ENCODE measurements at regions not wholly inside any gene's neighbourhood (a gene's known extent, or its start where the extent isn't known, plus 50 kb on each side); places are given as distances from the start of the nearest gene placed in this dataset.
"Not testable (repeated sequence)": the region's sequence is repeated elsewhere in the genome, so short reads cannot be mapped to it uniquely, and the experiment has no call there.

- DNase-seq (ENCODE audit: extremely low read depth in 1 of 11, low read depth in 9 of 11, low spot score in 4 of 11): no peak
These were observed 141.2 kb downstream of the LRRC3B start for GRCh38 chr3:26763723-26764122.

GRCh38 chr3:26766031-26766430 is 143.5 kb downstream of the LRRC3B start:
- DNase-seq (ENCODE audit: extremely low read depth in 1 of 11, low read depth in 9 of 11, low spot score in 4 of 11): no peak

GRCh38 chr3:26768068-26768651 is 145.6 kb downstream of the LRRC3B start:
- DNase-seq (ENCODE audit: extremely low read depth in 1 of 11, low read depth in 9 of 11, low spot score in 4 of 11): no peak

GRCh38 chr3:26799679-26800317 is 177.2 kb downstream of the LRRC3B start:
- DNase-seq (ENCODE audit: extremely low read depth in 1 of 11, low read depth in 9 of 11, low spot score in 4 of 11): no peak

- no peak for DNase-seq (ENCODE audit: extremely low read depth in 1 of 11, low read depth in 9 of 11, low spot score in 4 of 11)
These were observed 184.7 kb downstream of the LRRC3B start for GRCh38 chr3:26807272-26807671.

- DNase-seq (ENCODE audit: extremely low read depth in 1 of 11, low read depth in 9 of 11, low spot score in 4 of 11): no peak
These were observed 202.9 kb downstream of the LRRC3B start for GRCh38 chr3:26825454-26825853.

- DNase-seq (ENCODE audit: extremely low read depth in 1 of 11, low read depth in 9 of 11, low spot score in 4 of 11): no peak
These were observed 204.6 kb downstream of the LRRC3B start for GRCh38 chr3:26827169-26827568.

GRCh38 chr3:26838026-26838425 is 215.5 kb downstream of the LRRC3B start:
- peak in 4 of 11 donors; percentile 3 to 15 (median 8) for DNase-seq (ENCODE audit: extremely low read depth in 1 of 11, low read depth in 9 of 11, low spot score in 4 of 11)

- no peak for DNase-seq (ENCODE audit: extremely low read depth in 1 of 11, low read depth in 9 of 11, low spot score in 4 of 11)
These were observed 216.4 kb downstream of the LRRC3B start for GRCh38 chr3:26839001-26839400.

- no peak for DNase-seq (ENCODE audit: extremely low read depth in 1 of 11, low read depth in 9 of 11, low spot score in 4 of 11)
These were observed 217.8 kb downstream of the LRRC3B start for GRCh38 chr3:26840272-26840870.

GRCh38 chr3:26845194-26845593 is 222.6 kb downstream of the LRRC3B start:
- DNase-seq (ENCODE audit: extremely low read depth in 1 of 11, low read depth in 9 of 11, low spot score in 4 of 11): no peak

- DNase-seq (ENCODE audit: extremely low read depth in 1 of 11, low read depth in 9 of 11, low spot score in 4 of 11): no peak
These were observed 225.1 kb downstream of the LRRC3B start for GRCh38 chr3:26847680-26848079.

- DNase-seq (ENCODE audit: extremely low read depth in 1 of 11, low read depth in 9 of 11, low spot score in 4 of 11): no peak
These were observed 271.9 kb downstream of the LRRC3B start for GRCh38 chr3:26894443-26894842.

- no peak for DNase-seq (ENCODE audit: extremely low read depth in 1 of 11, low read depth in 9 of 11, low spot score in 4 of 11)
These were observed 292.6 kb downstream of the LRRC3B start for GRCh38 chr3:26915208-26915607.

- DNase-seq (ENCODE audit: extremely low read depth in 1 of 11, low read depth in 9 of 11, low spot score in 4 of 11): peak in 1 of 11 donors; percentile 7
These were observed 298.3 kb downstream of the LRRC3B start for GRCh38 chr3:26920646-26921478.

GRCh38 chr3:26931896-26932295 is 309.3 kb downstream of the LRRC3B start:
- no peak for DNase-seq (ENCODE audit: extremely low read depth in 1 of 11, low read depth in 9 of 11, low spot score in 4 of 11)

- no peak for DNase-seq (ENCODE audit: extremely low read depth in 1 of 11, low read depth in 9 of 11, low spot score in 4 of 11)
These were observed 310.2 kb downstream of the LRRC3B start for GRCh38 chr3:26932752-26933151.

GRCh38 chr3:26945480-26945879 is 322.9 kb downstream of the LRRC3B start:
- not testable (repeated sequence) for DNase-seq (ENCODE audit: extremely low read depth in 1 of 11, low read depth in 9 of 11, low spot score in 4 of 11)

GRCh38 chr3:26960382-26960781 is 337.8 kb downstream of the LRRC3B start:
- DNase-seq (ENCODE audit: extremely low read depth in 1 of 11, low read depth in 9 of 11, low spot score in 4 of 11): no peak

All from renal cortex interstitium (tissue), 11 donors.